GM08714 (cell line): ENCODE measurements at regions not wholly inside any gene's neighbourhood (a gene's known extent, or its start where the extent isn't known, plus 50 kb on each side); places are given as distances from the start of the nearest gene placed in this dataset.
"Not testable (repeated sequence)": the region's sequence is repeated elsewhere in the genome, so short reads cannot be mapped to it uniquely, and the experiment has no call there.

Experiments used
- H3K4me3 ChIP-seq: fragments of 200-500 bp; sonication (Bioruptor generic); 2 replicates; pipeline ENCODE4 v1.5.1; 2014; ENCODE audit warnings: mild to moderate bottlenecking, low read length, inconsistent platforms
- ZNF274 ChIP-seq: IDR thresholded peaks from 2 replicates; pipeline ENCODE4 v1.6.1; 2012; ENCODE audit warnings: mild to moderate bottlenecking, low read depth, low read length

- no peak overlapping the region for H3K4me3 ChIP-seq
- no peak for TF ChIP-seq ZNF274
Measured at GRCh38 chr10:123367195-123367594, 213.0 kb downstream of the BUB3 start.

GRCh38 chr10:123371626-123372025 lies 217.4 kb downstream of the BUB3 start:
- H3K4me3 ChIP-seq: not testable (repeated sequence)

GRCh38 chr10:123373591-123373990 lies 219.4 kb downstream of the BUB3 start:
- H3K4me3 ChIP-seq: no peak overlapping the region
- no peak for TF ChIP-seq ZNF274

- TF ChIP-seq ZNF274: no peak
- H3K4me3 ChIP-seq: no peak overlapping the region
Measured at GRCh38 chr10:123375097-123375496, 220.9 kb downstream of the BUB3 start.

GRCh38 chr10:123375738-123376137 lies 221.5 kb downstream of the BUB3 start:
- H3K4me3 ChIP-seq: no peak overlapping the region
- TF ChIP-seq ZNF274: no peak

GRCh38 chr10:123377883-123378282 lies 223.7 kb downstream of the BUB3 start:
- no peak overlapping the region for H3K4me3 ChIP-seq
- TF ChIP-seq ZNF274: no peak

GRCh38 chr10:123378302-123378701 lies 224.1 kb downstream of the BUB3 start:
- TF ChIP-seq ZNF274: no peak
- H3K4me3 ChIP-seq: no peak overlapping the region

- no peak overlapping the region for H3K4me3 ChIP-seq
- no peak for TF ChIP-seq ZNF274
Measured at GRCh38 chr10:123379156-123379555, 225.0 kb downstream of the BUB3 start.

- H3K4me3 ChIP-seq: no peak overlapping the region
- TF ChIP-seq ZNF274: no peak
Measured at GRCh38 chr10:123380491-123381085, 226.4 kb downstream of the BUB3 start.

GRCh38 chr10:123381224-123381623 lies 227.0 kb downstream of the BUB3 start:
- H3K4me3 ChIP-seq: no peak overlapping the region
- no peak for TF ChIP-seq ZNF274

- no peak for TF ChIP-seq ZNF274
- no peak overlapping the region for H3K4me3 ChIP-seq
Measured at GRCh38 chr10:123382491-123382890, 228.3 kb downstream of the BUB3 start.

GRCh38 chr10:123385508-123386080 lies 231.4 kb downstream of the BUB3 start:
- TF ChIP-seq ZNF274: no peak
- H3K4me3 ChIP-seq: no peak overlapping the region

GRCh38 chr10:123389520-123389919 lies 235.3 kb downstream of the BUB3 start:
- no peak for TF ChIP-seq ZNF274
- no peak overlapping the region for H3K4me3 ChIP-seq

GRCh38 chr10:123390332-123390731 lies 236.1 kb downstream of the BUB3 start:
- H3K4me3 ChIP-seq: no peak overlapping the region
- no peak for TF ChIP-seq ZNF274

- H3K4me3 ChIP-seq: no peak overlapping the region
- TF ChIP-seq ZNF274: no peak
Measured at GRCh38 chr10:123390874-123391273, 236.7 kb downstream of the BUB3 start.
